GM08714 (cell line): ENCODE measurements at regions not wholly inside any gene's neighbourhood (a gene's known extent, or its start where the extent isn't known, plus 50 kb on each side); places are given as distances from the start of the nearest gene placed in this dataset.

Experiments
- H3K4me3 ChIP-seq: fragments of 200-500 bp; sonication (Bioruptor generic); 2 replicates; pipeline ENCODE4 v1.5.1; 2014; ENCODE audit warnings: mild to moderate bottlenecking, low read length, inconsistent platforms
- ZNF274 ChIP-seq: IDR thresholded peaks from 2 replicates; pipeline ENCODE4 v1.6.1; 2012; ENCODE audit warnings: mild to moderate bottlenecking, low read depth, low read length

GRCh38 chr3:152185891-152186630 is 82.7 kb upstream of the MBNL1 start:
- TF ChIP-seq ZNF274, result no peak
- H3K4me3 ChIP-seq, result no peak overlapping the region

- no peak overlapping the region for H3K4me3 ChIP-seq
- TF ChIP-seq ZNF274, result no peak
These were observed 78.0 kb upstream of the MBNL1 start for GRCh38 chr3:152190636-152191183.

- H3K4me3 ChIP-seq, result peak overlapping the region; percentile 2; the same call in 1 of the 2 replicates
- TF ChIP-seq ZNF274, result no peak
These were observed 76.7 kb upstream of the MBNL1 start for GRCh38 chr3:152192050-152192449.

GRCh38 chr3:152192936-152193672 is 75.6 kb upstream of the MBNL1 start:
- H3K4me3 ChIP-seq, result no peak overlapping the region
- TF ChIP-seq ZNF274, result no peak

- TF ChIP-seq ZNF274, result no peak
- peak overlapping the region; percentile 32; the same call in 1 of the 2 replicates for H3K4me3 ChIP-seq
These were observed 75.0 kb upstream of the MBNL1 start for GRCh38 chr3:152193673-152194267.

GRCh38 chr3:152195206-152195605 is 73.5 kb upstream of the MBNL1 start:
- TF ChIP-seq ZNF274, result no peak
- no peak overlapping the region for H3K4me3 ChIP-seq

GRCh38 chr3:152196782-152197181 is 71.9 kb upstream of the MBNL1 start:
- no peak overlapping the region; the same call in 1 of the 2 replicates for H3K4me3 ChIP-seq
- TF ChIP-seq ZNF274, result no peak

- TF ChIP-seq ZNF274, result no peak
- no peak overlapping the region; the same call in 1 of the 2 replicates for H3K4me3 ChIP-seq
These were observed 71.3 kb upstream of the MBNL1 start for GRCh38 chr3:152197451-152197850.

- TF ChIP-seq ZNF274, result no peak
- H3K4me3 ChIP-seq, result no peak overlapping the region
These were observed 70.8 kb upstream of the MBNL1 start for GRCh38 chr3:152197937-152198336.

GRCh38 chr3:152198665-152199064 is 70.1 kb upstream of the MBNL1 start:
- no peak for TF ChIP-seq ZNF274
- no peak overlapping the region for H3K4me3 ChIP-seq

- no peak for TF ChIP-seq ZNF274
- 0 out of 2 replicates have a peak overlapping the region, but pooled peaks have one; percentile 25 for H3K4me3 ChIP-seq
These were observed 69.5 kb upstream of the MBNL1 start for GRCh38 chr3:152199102-152199840.

GRCh38 chr3:152200476-152201420 is 68.0 kb upstream of the MBNL1 start:
- peak overlapping the region; percentile 15; the same call in 1 of the 2 replicates for H3K4me3 ChIP-seq

More at GRCh38 chr3:152200476-152201420, 68.0 kb upstream of the MBNL1 start:
- no peak for TF ChIP-seq ZNF274
